ENCODE measurements at regions not wholly inside any gene's neighbourhood (a gene's known extent, or its start where the extent isn't known, plus 50 kb on each side); places are given as distances from the start of the nearest gene placed in this dataset.
"Not testable (repeated sequence)": the region's sequence is repeated elsewhere in the genome, so short reads cannot be mapped to it uniquely, and the experiment has no call there.

DNA sequence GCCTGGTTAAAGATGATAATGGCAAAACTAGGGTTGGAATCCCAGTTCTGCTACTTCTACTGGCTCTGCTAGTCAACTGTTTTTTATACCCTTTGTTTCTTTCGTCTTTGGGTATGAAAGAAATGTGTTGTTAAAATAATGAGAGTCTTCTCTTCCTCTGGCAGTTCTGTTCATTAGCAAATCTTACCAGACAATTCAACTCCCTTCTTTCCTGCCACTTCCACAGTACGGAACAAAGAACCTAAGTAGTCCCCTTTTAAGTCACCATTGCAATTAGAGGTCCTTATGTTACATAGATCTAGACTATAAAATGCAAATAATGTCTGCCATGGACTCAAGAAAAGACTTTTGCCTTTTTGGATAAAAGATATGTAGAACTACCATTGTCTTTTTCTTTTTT, 134.1 kb downstream of the RND3 start:
- H3K4me1 Mint-ChIP-seq: no peaks in the 10 kb centered on the region
- no peak for DNase-seq
- peaks cover under 1 to 29% (median 9%) of the 10 kb centered on the region in 6 donors for H3K9me3 Mint-ChIP-seq
- H3K4me3 Mint-ChIP-seq: no peak overlapping the region
- H3K27ac Mint-ChIP-seq: no peak overlapping the region
- no peaks in the 10 kb centered on the region for H3K27me3 Mint-ChIP-seq (ENCODE audit: low read depth in 3 of 3)
- H3K36me3 Mint-ChIP-seq: no peaks in the 10 kb centered on the region

- Mint-ChIP-seq H3K4me1 (no peaks in the 10 kb centered on the region), H3K9me3 (peaks cover 3 to 43% (median 9%) of the 10 kb centered on the region in 6 donors), H3K27ac (no peak overlapping the region), H3K36me3 (no peaks in the 10 kb centered on the region), H3K4me3 (no peak overlapping the region), H3K27me3 (ENCODE audit: low read depth in 3 of 3) (no peaks in the 10 kb centered on the region)
- DNase-seq: no peak
These were observed 135.5 kb downstream of the RND3 start for GRCh38 chr2:150351922-150352321.

GRCh38 chr2:150350500-150350899, 137.0 kb downstream of the RND3 start:
- H3K4me1 Mint-ChIP-seq: no peaks in the 10 kb centered on the region
- no peak overlapping the region for H3K4me3 Mint-ChIP-seq
- peaks cover 6 to 52% (median 9%) of the 10 kb centered on the region in 6 donors for H3K9me3 Mint-ChIP-seq
- H3K27me3 Mint-ChIP-seq (ENCODE audit: low read depth in 3 of 3): no peaks in the 10 kb centered on the region
- H3K27ac Mint-ChIP-seq: no peak overlapping the region
- no peak for DNase-seq
- H3K36me3 Mint-ChIP-seq: no peaks in the 10 kb centered on the region

GRCh38 chr2:150346806-150347205, 140.7 kb downstream of the RND3 start:
- Mint-ChIP-seq H3K27ac (no peak overlapping the region), H3K36me3 (no peaks in the 10 kb centered on the region), H3K4me1 (no peaks in the 10 kb centered on the region), H3K4me3 (no peak overlapping the region), H3K27me3 (ENCODE audit: low read depth in 3 of 3) (no peaks in the 10 kb centered on the region), H3K9me3 (peaks cover 5 to 49% (median 10%) of the 10 kb centered on the region in 6 donors)
- no peak for DNase-seq

GRCh38 chr2:150341982-150342680, 145.3 kb downstream of the RND3 start:
- H3K36me3 Mint-ChIP-seq: no peaks in the 10 kb centered on the region
- H3K27me3 Mint-ChIP-seq (ENCODE audit: low read depth in 3 of 3): no peaks in the 10 kb centered on the region

GRCh38 chr2:150339951-150340350, 147.5 kb downstream of the RND3 start:
- Mint-ChIP-seq H3K4me3 (no peak overlapping the region), H3K4me1 (no peaks in the 10 kb centered on the region), H3K36me3 (no peaks in the 10 kb centered on the region), H3K27me3 (ENCODE audit: low read depth in 3 of 3) (no peaks in the 10 kb centered on the region), H3K9me3 (peaks cover 2 to 42% (median 18%) of the 10 kb centered on the region in 6 donors), H3K27ac (no peak overlapping the region)
- DNase-seq: no peak

More at GRCh38 chr2:150341982-150342680, 145.3 kb downstream of the RND3 start:
- DNase-seq: no peak
- H3K4me1 Mint-ChIP-seq: no peaks in the 10 kb centered on the region
- H3K9me3 Mint-ChIP-seq: peaks cover 7 to 38% (median 20%) of the 10 kb centered on the region in 6 donors
- H3K4me3 Mint-ChIP-seq: no peak overlapping the region
- H3K27ac Mint-ChIP-seq: no peak overlapping the region

DNA sequence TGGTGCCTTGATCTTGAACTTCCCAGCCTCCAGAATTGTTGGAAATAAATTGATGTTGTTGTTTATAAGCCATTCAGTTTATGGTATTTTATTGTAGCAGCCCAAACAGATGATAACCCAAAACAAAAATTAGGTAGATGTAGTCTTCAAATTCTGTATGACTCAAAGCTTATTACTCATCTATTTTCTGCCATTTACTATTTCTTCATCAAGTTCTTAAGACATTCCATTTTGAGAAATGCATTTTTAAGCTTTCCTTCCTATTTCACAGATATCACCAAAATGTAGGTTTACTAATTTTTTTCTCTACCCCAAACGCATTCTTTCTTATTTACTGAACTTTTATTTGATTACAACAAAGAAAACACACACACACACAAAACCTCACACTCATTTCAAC, 148.2 kb downstream of the RND3 start:
- H3K4me3 Mint-ChIP-seq: no peak overlapping the region
- H3K4me1 Mint-ChIP-seq: no peaks in the 10 kb centered on the region
- no peaks in the 10 kb centered on the region for H3K36me3 Mint-ChIP-seq
- no peak for DNase-seq
- no peaks in the 10 kb centered on the region for H3K27me3 Mint-ChIP-seq (ENCODE audit: low read depth in 3 of 3)
- peaks cover 3 to 42% (median 19%) of the 10 kb centered on the region in 6 donors for H3K9me3 Mint-ChIP-seq
- H3K27ac Mint-ChIP-seq: no peak overlapping the region

DNA sequence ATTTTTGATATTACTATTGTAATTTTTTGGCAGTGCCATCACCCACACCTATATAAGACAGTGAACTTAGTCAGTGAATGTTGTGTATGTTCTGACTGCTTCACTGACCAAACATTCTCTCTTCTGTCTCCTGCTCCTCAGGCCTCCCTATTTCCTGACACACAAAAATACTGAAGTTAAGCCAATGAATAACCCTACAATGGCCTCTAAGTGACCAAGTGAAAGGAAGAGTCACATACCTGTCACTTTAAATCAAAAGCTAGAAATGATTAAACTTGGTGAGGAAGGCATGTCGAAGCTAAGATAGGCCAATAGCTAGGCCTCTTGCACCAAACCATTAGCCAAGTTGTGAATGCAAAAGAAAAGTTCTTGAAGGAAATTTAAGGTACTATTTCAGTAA, 151.9 kb downstream of the RND3 start:
- DNase-seq: no peak
- Mint-ChIP-seq H3K27ac (no peak overlapping the region), H3K27me3 (ENCODE audit: low read depth in 3 of 3) (no peaks in the 10 kb centered on the region), H3K4me1 (no peaks in the 10 kb centered on the region), H3K9me3 (peaks cover 3 to 38% (median 13%) of the 10 kb centered on the region in 6 donors), H3K4me3 (no peak overlapping the region), H3K36me3 (no peaks in the 10 kb centered on the region)

GRCh38 chr2:150332383-150332782, 155.1 kb downstream of the RND3 start:
- H3K4me1 Mint-ChIP-seq: no peaks in the 10 kb centered on the region
- H3K27ac Mint-ChIP-seq: no peak overlapping the region
- H3K27me3 Mint-ChIP-seq (ENCODE audit: low read depth in 3 of 3): peaks cover 0 to 1% (median 0%) of the 10 kb centered on the region in 3 donors
- H3K9me3 Mint-ChIP-seq: peaks cover 6 to 45% (median 8%) of the 10 kb centered on the region in 6 donors
- H3K36me3 Mint-ChIP-seq: no peaks in the 10 kb centered on the region
- no peak overlapping the region for H3K4me3 Mint-ChIP-seq
- no peak for DNase-seq

GRCh38 chr2:150327564-150328489, 159.6 kb downstream of the RND3 start:
- Mint-ChIP-seq H3K4me1 (no peaks in the 10 kb centered on the region), H3K4me3 (no peak overlapping the region), H3K9me3 (peaks cover 0 to 27% (median 11%) of the 10 kb centered on the region in 6 donors), H3K27me3 (ENCODE audit: low read depth in 3 of 3) (peaks cover 0 to 1% (median 0%) of the 10 kb centered on the region in 3 donors), H3K36me3 (no peaks in the 10 kb centered on the region), H3K27ac (no peak overlapping the region)
- no peak for DNase-seq

- DNase-seq: no peak
- H3K9me3 Mint-ChIP-seq: peaks cover 0 to 19% (median 10%) of the 10 kb centered on the region in 6 donors
- H3K4me1 Mint-ChIP-seq: no peaks in the 10 kb centered on the region
- peaks cover 0 to 1% (median 0%) of the 10 kb centered on the region in 3 donors for H3K27me3 Mint-ChIP-seq (ENCODE audit: low read depth in 3 of 3)
- H3K27ac Mint-ChIP-seq: no peak overlapping the region
- H3K4me3 Mint-ChIP-seq: no peak overlapping the region
- no peaks in the 10 kb centered on the region for H3K36me3 Mint-ChIP-seq
These were observed 161.7 kb downstream of the RND3 start for GRCh38 chr2:150325656-150326314.

DNA sequence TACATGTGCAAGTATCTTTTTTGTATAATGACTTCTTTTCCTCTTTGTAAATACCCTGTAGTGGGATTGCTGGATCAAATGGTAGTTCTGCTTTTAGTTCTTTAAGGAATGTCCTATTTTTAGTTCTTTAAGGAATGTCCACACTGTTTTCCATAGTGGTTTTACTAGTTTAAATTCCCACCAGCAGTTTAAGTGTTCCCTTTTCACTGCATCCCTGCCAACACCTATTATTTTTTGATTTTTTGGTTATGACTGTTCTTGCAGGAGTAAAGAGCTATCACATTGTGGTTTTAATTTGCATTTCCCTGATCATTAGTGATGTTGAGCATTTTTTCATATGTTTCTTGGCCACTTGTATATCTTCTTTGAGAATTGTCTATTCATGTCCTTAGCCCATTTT, 164.4 kb downstream of the RND3 start:
- H3K27me3 Mint-ChIP-seq (ENCODE audit: low read depth in 3 of 3): not testable (repeated sequence)
- H3K9me3 Mint-ChIP-seq: peaks cover 0 to 18% (median 7%) of the 10 kb centered on the region in 6 donors

GRCh38 chr2:150320608-150321007, 166.9 kb downstream of the RND3 start:
- DNase-seq: no peak
- Mint-ChIP-seq H3K27ac (no peak overlapping the region), H3K4me3 (no peak overlapping the region), H3K9me3 (peaks cover 4 to 29% (median 10%) of the 10 kb centered on the region in 6 donors), H3K36me3 (no peaks in the 10 kb centered on the region), H3K4me1 (no peaks in the 10 kb centered on the region), H3K27me3 (ENCODE audit: low read depth in 3 of 3) (no peaks in the 10 kb centered on the region)

More for the DNA sequence above, 164.4 kb downstream of the RND3 start:
- not testable (repeated sequence) for DNase-seq, H3K36me3 Mint-ChIP-seq, H3K4me3 Mint-ChIP-seq, H3K27ac Mint-ChIP-seq, H3K4me1 Mint-ChIP-seq

Data from immature natural killer cell (primary cell).